NCI-H774 (cell line): ENCODE measurements at regions not wholly inside any gene's neighbourhood (a gene's known extent, or its start where the extent isn't known, plus 50 kb on each side); places are given as distances from the start of the nearest gene placed in this dataset.

Source experiments
- DNase-seq: peaks from one replicate; lab custom pipeline; 2025; lab: John Stamatoyannopoulos, UW

DNA sequence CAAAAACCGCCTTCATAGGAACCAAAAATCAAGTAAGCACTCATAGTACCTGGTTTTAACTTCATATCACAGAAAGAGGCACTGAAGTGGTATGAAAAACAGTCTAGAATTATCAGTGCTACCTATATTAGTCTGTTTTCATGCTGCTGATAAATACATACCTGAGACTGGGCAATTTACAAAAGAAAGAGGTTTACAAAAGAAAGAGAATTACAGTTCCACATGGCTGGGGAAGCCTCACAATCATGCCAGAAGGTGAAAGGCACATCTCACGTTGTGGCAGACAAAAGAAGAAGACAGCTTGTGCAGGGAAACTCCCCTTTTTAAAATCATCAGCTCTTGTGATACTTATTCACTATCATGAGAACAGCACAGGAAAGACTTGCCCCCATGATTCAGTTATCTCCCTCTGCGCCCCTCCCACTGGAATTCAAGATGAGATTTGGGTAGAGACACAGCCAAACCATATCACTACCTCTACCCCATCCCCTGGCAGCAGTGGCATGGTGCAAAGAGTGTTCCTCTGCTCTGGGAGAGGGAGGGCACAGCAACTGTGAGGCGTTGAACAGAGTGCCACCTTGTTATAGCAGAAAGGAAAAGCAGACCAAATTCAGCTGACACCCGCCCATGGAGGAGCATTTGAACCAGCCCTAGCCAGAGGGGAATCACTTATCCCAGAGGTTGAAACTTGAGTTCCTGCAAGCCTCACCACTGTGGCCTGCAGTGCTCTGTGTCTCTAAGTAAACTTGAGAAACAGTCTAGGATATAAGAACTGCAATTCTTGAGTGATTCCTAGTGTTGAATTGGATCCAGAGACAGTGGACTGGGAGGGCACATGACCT, 61.9 kb upstream of the PTPRZ1 start:
- DNase-seq = no peak

DNA sequence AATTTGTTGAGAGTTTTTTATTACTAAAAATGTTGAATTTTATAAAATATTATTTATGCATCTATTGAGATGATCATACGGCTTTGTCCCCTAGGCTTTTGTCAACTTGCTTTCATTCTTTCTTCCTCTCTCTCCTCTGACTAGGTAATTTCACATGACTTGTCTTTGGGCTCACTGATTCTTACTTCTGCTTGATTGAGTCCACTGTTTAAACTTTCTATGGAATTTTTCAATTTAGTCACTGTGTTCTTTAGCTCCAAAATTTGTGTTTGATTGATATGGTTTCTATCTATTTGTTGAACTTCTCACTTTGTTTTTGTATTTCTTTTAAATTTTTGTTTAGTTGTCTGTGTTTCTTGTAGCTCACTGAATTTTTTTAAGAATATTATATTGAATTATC, 65.9 kb upstream of the PTPRZ1 start:
- no peak for DNase-seq

DNA sequence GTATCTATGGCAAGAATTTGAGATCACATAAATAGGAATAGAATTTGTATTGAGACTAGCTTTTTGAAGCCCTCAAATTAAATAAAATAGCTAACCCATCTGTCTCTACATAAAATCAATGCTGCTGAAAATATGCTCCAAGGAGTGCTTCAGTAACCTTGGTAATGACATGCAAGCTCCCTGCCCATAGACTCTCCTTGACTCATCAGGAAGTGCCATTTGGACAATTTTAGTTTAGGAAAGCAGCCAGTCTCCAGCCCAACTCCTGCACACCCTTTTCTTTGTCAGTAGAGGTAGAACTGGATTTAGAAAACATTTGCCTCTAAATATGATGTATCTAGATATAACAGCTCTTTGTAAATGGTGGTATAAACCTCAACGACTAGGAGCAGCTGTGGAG, 69.9 kb upstream of the PTPRZ1 start:
- no peak for DNase-seq

DNA sequence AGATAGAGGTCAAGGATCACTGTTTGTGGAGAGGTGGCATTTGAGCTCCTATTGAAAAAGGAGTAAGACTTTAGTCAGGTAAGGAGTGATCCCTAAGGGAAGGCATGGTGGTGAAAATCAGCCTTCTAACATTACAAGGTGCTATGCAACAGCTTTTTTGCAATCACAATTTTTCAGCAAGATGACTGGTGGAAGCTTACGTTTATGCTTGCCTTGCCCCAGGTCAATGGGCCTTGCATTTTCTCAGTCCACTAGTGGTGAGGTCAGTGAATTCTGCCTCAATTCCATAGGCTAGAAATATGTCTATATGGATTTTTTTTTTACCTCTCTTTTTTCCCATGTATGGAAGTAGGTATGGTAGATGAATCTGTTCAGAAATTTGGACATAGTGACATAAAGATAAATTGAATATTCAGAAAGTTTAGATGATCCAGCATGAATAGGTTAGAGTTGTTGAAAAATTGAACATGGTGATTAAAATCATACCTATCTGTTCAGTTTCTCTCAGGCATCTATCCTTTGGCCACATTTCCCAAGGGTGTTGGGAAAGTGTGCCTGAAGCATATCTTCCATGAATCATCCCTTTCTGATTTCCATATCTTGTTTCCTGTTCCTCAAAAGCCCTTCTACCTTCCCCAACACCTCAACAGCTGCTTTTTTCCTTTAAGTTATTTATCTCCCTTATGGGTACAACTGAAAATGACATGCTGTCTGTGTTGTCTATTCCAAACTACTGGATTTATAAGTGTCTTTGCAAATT, 71.9 kb upstream of the PTPRZ1 start:
- no peak for DNase-seq

DNA sequence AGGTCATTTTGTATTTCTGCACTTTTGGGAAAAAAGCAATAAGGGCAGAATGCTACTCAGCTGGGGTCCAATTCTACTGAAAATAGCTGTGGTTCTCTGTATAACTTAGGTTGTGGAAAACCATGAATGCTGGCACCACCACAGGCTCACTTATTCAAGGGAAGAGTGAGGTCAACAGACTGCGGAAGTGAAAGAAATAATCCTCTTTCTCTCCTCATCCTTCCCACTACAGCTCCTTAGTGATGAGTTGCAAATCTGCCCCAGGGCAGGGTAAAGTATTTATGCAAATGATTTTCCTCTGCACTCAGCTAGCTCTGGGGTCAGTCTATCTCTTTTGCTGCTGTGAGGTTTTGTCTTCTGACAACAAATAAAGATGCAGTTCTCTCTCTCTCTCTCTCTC, 74.1 kb upstream of the PTPRZ1 start:
- no peak for DNase-seq

DNA sequence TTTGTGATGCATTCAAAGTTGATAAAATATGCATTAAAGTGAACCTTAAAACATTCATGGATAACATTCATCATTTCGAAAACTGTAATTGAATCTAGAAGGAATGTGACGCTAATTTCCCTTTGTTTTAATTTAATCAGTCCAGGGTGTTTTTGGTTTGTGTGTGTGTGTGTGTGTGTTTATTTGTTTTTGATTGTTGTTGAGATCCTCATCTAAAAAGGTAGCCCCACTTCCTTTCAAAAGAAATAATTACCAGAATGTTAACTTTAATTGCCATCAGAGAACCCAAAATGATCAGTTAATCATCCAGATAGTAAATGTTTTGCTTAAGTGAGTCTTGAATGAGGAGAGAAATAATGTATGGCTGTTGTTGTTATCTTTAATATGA, 74.5 kb upstream of the PTPRZ1 start:
- no peak for DNase-seq

DNA sequence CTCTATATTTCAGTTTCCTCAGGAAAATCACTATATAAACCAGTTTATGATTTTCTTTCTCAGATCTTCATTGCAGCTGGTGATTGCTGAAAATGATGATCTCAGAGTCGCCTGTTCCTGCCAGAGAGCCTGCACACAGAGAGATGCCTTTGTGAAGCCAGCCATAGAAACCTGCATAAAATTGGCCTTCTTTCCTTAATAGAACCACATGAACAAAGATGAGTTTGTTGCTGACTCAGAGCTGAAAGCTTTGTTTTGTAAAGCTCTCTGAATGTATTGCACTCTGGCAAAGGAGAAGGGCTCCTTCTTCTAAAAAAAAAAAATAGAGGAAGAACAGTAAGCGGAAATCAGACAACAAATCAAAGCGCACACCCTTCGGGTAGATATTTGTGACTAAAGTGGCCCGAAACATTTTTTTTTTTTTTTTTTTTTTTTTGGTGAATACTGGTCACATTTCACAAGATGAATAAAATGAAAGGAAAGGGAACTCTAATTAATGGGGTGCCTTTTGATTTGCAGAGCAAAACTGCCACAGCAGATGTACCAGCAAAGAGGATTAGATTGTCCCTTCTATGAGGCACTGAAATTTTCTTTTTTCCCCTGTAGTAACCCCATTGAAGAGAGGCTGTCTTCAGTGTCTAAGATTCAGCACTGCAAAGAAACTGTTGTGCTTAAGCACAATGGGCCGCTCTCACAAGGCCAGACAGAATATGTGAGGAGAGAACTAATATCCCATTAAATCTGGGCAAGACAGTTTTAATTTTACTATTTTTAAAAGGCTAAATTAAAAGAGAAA, 75.1 kb upstream of the PTPRZ1 start:
- DNase-seq = no peak

DNA sequence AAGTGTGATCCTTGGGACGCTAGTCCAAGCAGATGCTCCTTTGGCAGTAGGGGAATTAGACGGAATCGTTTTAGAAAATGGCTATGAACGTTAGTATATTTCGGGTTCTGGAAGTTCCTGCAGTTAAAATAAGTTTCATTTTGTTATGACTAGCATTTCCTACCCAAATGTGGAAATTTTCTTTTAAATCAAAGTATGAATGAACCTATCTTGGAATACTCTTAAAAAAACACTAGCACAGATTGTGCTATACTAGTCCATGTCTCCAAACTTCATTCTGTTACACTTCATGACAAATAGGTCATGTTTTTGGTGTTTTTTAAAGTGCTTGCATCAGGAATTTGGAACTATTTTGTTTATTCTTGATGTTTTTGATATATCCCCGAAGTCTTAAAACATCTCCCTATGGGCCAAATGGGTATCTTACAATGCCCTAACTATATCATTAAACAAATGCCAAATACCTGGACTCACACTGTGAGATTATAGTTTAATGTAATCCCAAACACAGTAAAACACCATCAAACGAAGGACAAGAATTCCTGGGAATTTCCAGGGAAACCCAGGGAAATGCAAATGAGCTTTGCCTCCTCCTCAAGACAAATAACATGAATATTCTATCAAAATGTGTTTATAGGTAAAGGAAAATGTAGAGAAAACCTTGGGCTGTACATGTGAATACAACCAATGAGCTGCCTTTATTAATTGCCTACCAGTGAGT, 75.9 kb upstream of the PTPRZ1 start:
- DNase-seq = no peak

DNA sequence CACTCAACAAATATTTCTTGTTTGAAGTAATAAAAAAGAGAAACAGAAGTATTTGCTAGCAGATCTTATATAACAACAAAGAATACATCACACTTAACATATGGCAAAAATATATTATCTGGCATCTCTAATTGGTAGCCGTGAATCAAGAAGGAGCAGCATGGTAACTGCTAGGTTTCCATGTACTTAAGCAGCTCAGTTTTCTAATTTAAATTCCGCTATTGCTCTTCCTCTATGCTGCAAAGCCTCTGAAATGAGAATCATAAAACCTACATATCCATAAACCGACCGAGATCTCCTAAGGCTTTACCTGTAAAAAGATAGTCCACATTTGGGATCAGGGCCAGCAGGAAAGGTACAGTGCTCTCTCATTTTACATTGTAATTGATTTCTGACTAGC, 76.6 kb upstream of the PTPRZ1 start:
- no peak for DNase-seq

DNA sequence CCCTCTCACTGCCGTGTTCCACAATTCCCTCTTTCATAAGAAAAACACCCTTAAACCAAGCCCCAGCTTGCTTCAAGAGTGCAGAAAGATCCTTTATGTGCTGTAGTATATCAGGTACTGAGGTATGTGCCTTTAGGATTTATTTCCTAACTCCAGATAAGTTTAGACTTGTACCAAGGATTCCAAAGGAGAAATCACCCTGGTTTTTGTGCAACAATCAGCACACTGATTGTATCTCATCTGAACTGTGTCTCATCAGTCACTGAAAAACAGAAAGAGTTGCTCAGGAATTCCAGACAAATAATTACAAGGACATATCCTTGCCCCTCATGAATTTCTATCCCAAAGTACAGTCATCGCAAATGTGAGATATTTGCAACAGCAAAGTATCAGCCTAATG, 77.2 kb upstream of the PTPRZ1 start:
- no peak for DNase-seq

DNA sequence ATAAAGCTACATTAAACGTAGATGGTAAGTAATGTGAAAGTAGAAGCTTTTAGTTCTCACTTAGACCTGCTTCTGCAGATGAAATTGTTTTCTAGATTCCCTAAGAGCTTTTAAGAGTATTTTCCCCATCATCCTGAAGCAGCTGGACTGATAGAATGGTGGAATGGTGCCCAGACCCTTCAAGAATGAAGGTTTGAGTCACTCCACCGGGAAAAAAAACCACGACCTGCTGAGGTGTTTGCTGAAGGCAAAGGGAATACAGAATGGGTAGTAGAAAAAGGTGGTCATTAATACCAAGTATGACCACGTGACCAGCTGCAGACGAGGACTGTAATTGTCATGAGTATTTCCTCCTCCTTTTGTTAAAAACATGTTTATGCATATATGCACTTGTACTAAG, 79.2 kb upstream of the PTPRZ1 start:
- DNase-seq = no peak

DNA sequence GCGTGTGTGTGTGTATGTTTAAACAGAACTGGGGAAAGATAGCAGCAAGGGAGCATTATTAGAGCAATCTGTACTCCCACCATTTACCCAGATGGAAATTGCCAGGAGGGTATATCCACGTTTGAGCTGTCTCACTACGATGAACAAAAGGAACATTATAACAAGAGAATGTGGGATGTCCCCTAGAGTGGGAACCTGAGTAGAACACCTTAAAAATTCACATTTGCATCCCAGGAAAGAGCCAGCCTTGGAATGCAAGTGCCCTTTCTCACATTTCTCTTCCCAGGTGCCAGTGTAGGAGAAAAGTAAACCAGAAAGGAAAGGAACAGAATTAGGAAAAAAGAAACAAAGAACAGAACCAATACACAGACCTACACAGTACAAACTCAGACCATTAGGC, 95.3 kb upstream of the PTPRZ1 start:
- no peak for DNase-seq

DNA sequence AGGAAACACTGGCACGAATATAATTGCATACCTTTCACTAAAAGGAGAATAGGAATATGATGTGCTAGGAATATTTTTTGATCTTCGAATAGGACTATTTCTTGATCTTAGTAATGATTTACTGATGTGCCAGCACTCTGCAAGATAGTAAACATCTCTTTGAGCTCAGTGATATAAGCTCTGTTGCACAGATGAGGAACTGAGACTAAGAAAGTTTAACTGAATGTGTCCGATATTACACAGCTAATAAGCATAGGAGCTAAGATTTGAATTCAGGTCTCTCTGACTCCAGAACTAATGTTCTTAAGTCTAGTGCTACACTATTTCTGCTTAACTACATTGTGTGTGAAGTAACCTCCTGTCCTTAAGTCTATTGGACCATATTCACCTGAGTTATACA, 98.4 kb upstream of the PTPRZ1 start:
- DNase-seq = no peak

DNA sequence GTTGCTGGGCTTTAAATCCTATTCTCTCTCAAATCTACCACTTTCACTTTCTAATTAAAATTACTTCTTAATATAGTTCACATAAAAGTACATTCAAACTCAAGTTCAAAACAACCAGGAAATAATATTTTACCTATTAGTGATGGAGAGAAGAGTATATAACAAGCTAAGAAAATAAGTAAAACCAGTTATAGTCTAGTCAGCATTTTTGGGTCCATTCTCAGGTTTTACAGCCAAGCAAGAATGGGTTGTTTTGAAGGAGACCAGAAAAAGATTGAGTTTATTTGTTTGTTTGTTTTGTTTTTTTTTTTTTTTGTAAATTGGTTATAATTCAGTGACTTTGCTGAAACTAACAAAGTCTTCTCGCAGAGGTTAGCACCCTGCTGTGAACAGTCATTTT, 106.3 kb upstream of the PTPRZ1 start:
- no peak for DNase-seq

DNA sequence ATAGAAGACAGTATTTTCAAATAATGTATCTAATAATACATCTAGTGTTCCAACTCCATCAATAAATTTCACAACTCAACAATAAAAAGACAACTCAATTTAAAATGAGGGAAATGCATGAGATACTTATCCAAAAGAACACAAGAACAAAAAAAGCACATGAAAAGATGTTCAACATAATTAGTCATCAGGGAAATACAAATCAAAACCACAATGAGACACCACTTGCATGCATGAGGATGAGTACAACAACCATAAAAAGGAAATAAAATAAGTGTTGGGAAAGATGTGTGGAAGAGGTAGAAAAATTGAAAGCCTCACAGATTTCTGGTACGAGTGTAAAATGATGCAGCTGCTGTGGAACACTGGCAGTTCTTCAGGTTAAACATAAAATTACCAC, 111.6 kb upstream of the PTPRZ1 start:
- no peak for DNase-seq

DNA sequence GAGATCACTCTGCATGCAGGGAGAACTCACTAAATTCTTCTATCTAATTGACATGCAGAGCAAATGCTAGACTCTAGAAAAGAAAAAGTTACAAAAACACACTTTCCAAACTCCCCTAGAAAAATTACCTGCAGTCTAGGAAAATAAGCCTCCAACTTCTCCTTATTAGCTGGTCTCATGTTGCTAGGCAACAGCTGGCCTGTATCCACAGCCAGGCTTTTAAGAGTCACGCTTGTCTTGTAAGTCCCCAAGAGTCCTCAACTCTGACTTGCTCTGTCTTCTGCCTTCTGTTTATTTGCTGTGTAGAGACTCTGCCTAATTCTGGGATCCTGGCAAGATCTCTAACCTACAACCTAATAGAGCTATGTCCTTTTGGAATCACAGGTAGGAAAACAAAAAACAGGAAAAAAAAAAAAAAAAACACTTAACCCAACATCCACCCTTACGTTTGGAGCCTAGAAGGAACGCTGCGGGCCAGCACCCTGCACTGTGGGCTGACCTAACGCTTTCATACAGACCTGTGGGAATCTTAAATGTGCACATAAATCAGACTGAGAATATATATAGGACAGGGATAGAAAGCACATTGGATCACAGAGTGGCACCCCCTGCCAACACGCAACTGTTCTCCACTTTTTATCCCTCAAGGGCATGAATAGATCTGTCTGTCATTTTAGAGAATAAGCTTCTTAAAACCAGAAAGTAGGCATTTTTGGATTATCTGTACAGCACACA, 117.0 kb upstream of the PTPRZ1 start:
- no peak for DNase-seq

DNA sequence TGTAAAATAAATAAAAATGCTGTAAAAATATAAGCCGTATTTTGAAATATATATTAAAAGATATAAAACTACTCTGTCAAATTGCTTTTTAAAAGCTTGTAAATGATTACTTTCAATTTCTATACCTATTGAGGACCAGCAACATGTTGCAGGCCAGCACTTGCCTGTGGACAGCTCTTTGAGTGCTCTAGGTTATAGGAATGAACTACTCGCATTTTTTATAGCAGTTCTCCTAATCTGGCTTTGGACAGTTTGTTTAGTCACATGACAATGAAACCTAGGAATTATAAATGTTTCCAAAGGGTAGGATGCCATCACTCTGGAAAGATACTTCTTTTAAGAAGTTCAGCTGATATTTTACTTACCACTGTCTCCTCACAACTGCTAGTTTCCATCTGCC, 117.7 kb upstream of the PTPRZ1 start:
- DNase-seq = no peak

DNA sequence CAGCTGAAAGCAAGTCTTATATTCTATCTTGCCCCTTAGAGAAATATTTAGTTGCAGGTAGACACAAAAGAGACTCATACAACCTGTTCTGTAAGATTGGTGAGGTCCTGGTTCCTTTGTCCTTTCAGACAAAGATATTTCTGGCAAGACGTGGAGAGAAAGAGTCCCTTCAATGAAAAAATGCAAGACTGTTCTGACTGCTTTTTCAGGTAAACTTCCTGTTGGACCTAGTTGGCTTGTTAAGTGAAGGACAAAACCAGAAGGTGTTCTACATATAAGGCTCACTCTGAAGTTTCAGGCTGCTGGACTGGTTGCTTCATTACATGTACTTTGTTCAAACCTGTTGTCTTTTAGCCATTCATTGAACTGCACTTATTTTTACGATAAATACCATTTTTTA, 119.0 kb upstream of the PTPRZ1 start:
- DNase-seq = peak; percentile 39

DNA sequence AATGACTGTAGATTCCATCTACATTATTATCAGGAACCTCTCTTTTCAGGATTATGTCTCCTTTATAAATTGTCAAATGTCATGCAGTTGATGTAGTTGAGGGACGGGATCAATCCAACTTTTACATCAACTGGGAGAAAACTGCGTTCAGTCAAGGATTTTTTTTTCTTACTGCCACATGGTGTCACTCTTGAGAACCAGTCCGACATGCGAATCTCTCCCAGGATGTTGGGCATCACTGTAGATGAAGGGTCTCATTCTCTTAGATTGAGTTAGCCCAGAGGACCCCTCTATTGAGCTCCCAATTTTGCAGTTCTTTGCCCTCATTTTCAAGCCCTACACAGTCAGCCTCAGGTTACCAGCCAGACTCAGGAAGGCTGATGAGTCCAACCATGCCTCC, 120.3 kb upstream of the PTPRZ1 start:
- no peak for DNase-seq

DNA sequence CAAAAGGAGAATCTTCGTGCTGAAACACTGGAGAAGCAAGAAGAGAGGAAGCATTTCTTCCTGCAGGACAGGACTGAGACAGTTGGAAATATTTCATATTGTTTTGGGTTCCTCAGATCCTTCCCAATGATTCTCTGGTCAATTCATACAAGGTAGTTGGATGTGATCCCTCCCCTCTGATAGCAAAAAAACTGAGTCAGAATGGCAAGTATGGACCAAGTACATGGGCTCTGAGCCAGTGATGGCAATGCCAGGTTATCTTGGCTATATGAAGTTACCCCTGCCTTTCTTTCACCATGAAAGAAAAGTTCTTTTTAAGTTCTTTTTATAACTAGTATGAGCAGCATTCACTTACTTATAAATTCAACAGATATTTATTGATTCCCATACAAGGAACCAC, 124.4 kb upstream of the PTPRZ1 start:
- no peak for DNase-seq

DNA sequence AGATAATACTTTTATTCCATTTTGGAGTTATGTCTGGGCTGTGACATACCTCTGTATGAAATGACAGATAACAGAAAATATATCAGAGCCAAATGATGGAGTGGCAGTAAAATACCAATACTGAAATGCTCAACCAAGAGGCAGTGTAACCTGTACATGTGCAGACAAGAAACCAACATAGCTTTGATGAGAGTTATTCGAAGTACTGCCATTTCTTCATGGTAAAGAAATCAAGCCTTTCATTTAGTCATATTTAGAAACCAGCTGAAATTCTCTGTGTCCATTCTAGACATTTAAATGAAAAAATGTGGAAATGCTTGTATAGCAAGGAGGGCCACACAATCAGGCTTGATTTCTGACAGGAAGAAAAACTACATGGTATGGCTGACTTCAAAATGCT, 127.1 kb upstream of the PTPRZ1 start:
- DNase-seq = no peak

DNA sequence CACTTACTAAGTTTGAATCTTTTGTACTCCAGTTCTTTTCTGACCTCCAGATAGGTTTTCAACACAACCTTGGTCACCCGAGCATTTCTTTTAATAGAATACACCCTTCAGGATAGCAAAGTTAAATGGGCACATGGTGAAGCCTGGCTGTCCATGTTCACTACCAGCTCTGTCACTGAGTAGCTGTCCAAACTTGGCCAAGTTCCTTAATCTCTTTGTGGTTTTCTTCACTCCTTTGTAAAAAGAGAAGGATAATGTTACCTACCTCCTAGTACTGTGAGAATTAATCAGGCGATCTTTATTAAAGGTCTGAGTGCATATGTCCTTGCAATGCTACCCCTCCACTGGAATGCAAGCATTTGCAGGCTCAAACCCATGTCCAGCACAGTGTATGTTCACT, 128.1 kb upstream of the PTPRZ1 start:
- DNase-seq = no peak
